ENCODE measurements at regions not wholly inside any gene's neighbourhood (a gene's known extent, or its start where the extent isn't known, plus 50 kb on each side); places are given as distances from the start of the nearest gene placed in this dataset.

DNA sequence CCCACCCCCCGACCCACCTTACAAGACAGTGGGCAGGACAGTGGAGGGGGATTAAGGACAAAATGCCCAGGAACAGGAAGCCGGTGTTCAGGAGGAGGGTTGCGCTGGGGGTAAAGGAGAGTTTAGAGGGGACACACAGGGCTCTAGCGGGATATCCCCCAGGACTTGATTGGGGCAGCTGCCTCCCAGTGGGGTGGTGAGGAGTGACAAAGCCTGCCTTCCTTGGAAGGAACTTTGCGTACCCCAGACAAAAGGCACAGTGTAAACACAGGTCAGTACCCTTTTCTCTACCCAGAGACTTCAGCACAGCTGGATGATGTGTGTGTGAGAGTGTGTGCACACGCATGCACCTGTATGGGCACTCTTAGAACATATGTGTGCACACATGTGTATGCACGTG is 51.7 kb upstream of the BCAR3 start:
- no peak for TF ChIP-seq CTCF (IDR thresholded peaks at IDR 0.05)
- TF ChIP-seq POLR2A (IDR thresholded peaks at IDR 0.05): no peak
